COLO668 (cell line): ENCODE measurements at regions not wholly inside any gene's neighbourhood (a gene's known extent, or its start where the extent isn't known, plus 50 kb on each side); places are given as distances from the start of the nearest gene placed in this dataset.
"Not testable (repeated sequence)": the region's sequence is repeated elsewhere in the genome, so short reads cannot be mapped to it uniquely, and the experiment has no call there.

Source experiments
- DNase-seq: peaks from one replicate; lab custom pipeline; 2025; ENCODE audit not compliant: unreplicated experiment; lab: John Stamatoyannopoulos, UW

DNA sequence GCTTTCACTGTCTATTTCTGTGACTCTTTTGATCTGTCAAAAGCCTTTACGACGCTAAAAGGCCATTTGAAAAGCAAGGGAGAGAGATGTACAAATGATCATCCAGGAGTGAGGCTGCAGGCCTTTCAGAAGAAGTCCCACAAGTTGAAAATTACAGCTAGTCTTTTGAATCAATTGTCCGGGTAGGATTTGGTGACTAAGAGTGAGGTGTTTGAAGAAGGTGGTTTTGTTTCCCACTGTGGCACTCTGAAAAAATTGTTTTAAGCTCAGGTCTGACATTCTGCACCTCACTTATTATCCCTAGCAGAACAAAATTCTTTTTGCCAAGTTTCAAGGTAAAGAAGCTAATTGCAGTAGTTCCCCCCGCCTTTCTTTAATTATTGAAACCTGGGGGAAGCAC, 50.8 kb upstream of the TMEM108 start:
- no peak for DNase-seq

DNA sequence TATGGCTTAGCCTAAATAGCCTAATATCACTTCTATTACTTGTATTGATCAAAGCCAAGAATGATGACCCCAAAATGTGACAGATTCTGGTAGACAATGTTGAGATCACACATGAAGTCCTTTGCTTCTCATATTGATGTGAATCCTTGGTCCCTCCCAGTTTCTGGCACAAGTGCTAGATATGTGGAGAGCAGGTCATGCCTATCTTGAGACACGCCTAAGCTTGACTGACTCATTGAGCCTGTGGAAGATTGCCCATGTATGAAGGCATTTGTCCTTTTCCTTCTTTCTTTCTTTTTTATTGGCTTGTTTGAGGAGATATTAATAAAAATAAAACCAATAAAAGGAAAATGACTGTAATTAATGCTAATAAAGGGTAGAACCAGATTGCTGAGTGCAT, 54.0 kb upstream of the TMEM108 start:
- DNase-seq = no peak

DNA sequence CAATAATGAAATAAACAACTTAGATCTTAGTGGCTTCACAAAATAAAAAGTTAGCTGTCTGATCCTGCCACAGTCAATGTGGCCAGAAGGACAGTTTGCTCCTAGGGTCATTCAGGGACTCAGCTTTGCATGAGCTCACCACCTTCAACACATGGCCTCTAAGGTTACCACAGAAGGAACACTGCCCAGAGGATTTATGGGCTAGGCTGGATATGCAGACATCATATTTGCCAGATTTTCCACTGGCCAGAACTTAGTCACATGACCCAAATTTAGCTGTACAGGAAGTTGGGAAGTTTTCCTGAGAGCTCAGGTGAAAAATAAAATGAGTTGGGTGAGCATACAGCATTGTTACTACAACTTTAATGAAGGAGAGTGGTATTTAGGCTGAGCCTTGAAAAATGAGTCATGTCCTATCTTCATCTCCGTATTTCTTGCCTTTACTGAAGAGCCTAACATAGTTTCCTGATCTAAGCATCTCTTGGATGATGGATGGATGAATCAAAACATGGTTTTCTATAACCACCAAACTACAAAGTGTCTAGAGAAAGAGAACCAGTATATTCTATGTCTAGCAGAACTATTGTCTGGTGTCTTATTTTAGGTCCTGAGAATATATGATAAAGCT, 54.9 kb upstream of the TMEM108 start:
- DNase-seq = no peak

DNA sequence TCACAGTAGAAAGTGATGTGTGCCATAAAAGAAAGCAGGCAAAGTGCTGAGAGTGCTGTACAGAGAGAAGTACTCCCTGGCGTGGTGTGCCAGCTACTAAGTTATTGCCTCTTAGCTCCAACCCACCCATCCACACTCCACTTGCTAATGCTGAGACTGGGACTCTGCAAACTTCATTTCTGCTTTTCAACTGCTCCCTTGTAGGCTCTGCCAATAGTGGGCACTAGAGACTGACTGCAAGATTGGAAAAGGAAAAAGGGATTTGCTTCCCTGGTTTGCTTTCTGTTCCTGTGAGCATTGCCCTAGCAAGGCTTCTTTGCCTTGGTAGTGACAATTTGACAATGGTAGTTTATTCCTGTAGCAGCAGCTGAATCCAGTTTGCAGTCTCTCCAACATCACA, 56.5 kb upstream of the TMEM108 start:
- no peak for DNase-seq

DNA sequence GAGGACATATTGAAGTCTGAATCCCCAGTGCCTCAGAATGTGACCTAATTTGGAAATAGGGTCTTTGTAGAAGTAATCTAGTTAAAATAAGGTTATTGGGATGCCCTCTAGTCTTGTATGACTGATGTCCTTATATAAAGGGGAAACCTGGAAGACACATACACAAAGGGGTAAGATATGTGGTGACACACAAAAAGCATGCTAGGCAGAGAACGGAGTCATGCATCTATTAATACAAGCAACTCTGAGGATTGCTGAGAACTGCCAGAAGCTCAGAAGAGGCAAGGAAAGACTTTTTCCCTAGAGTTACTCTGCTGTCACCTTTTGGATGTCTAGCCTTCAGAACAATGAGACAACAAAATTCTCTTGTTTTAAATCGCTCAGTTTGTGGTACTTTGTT, 58.1 kb upstream of the TMEM108 start:
- no peak for DNase-seq

GRCh38 chr3:132979606-132980005, 58.6 kb upstream of the TMEM108 start:
- no peak for DNase-seq

DNA sequence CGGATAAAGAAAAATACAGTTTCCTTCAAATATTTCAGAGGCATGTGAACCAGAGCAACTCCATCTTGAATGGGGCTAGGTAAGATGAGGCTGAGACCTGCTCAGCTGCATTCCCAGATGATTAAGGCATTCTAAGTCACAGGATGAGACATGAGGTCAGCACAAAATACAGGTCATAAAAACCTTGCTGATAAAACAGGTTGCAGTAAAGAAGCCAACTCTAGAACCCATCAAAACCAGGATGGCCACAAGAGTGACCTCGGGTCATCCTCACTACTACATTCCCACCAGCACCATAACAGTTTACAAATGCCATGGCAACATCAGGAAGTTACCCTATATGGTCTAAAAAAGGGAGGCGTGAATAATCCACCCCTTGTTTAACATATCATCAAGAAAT, 59.2 kb upstream of the TMEM108 start:
- not testable (repeated sequence) for DNase-seq

DNA sequence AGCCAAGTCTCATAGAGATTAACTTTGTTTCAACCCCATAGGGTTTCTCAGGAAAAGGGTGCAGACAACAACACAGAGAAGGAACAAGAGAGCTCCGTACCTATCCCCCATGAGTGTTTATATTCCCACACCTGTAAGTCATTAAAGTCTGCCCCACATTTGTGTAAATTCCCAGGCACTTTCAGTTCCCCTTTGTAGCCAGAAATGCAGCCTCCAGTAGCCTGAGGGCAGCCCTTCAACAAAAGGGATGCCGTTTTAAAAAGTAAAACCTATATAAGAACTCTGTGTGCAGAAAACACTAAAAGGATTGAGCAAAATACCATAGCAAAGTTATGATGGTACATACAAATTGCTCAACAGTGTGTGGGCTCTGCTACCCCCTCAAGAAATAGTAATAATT, 59.7 kb upstream of the TMEM108 start:
- DNase-seq = no peak

DNA sequence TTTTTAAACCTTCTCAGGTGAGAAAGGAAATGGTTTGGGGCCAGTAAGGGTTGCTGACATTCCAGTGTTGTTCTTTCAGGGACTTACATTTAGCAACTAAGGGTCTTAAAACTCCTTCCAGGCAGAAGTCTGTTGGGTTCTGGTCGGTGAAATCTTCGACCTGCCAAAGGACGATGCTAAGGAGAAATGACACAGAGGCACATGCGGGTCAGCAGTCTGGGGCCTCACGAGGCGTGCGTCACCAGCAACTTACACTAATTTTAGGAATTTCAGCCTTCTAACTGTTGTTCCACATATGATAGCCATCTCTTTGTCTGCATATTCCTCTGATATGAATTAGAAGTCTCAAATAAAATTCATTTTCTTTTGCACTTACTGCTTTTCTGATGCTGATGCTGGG, 64.1 kb upstream of the TMEM108 start:
- DNase-seq = no peak

GRCh38 chr3:132973441-132973840, 64.8 kb upstream of the TMEM108 start:
- DNase-seq = no peak

- DNase-seq = no peak
Measured at GRCh38 chr3:132972333-132972732, 65.9 kb upstream of the TMEM108 start.

- no peak for DNase-seq
Measured at GRCh38 chr3:132966374-132966773, 71.8 kb upstream of the TMEM108 start.

DNA sequence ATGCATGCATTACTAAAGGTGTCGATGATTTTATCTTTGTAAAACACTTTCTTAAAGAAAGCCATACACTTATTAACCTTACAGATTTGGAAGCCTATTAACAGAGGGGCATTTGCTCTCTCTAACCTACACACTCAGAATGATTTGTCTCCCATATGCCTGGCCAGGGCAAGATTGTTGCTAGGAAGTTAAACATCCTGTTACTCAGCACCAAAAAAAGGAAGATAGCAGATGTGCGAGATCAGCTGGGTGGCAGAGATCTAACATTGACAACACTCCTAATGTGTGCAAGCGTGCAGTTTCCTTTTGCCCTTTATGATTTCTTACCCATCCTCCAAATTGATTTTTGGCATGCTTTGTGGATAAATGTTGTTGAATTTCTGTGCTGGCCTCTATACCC, 73.9 kb upstream of the TMEM108 start:
- DNase-seq = no peak

GRCh38 chr3:132963786-132964185, 74.4 kb upstream of the TMEM108 start:
- DNase-seq = no peak

DNA sequence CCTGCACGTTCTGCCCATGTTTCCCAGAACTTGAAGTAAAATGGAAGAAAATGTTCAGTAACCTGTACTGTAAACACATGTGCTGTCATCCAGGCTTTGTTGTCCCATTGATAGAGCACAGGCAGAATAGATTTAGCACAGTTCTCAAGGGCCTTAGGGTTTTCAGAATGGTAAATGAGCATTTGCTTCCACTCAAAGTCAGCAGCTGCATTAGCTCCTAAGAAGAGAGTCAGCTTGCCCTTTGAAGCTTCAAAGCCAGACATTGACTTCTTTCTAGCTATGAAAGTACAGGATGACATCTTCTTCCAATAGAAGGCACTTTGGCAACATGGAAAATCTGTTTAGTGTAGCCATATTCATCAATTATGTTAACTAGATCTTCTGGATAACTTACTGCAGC, 76.2 kb upstream of the TMEM108 start:
- no peak for DNase-seq

- no peak for DNase-seq
Measured at GRCh38 chr3:132953683-132954082, 84.5 kb upstream of the TMEM108 start.

- DNase-seq = no peak
Measured at GRCh38 chr3:132927896-132928295, 110.3 kb upstream of the TMEM108 start.

- no peak for DNase-seq
Measured at GRCh38 chr3:132926098-132926497, 112.1 kb upstream of the TMEM108 start.

DNA sequence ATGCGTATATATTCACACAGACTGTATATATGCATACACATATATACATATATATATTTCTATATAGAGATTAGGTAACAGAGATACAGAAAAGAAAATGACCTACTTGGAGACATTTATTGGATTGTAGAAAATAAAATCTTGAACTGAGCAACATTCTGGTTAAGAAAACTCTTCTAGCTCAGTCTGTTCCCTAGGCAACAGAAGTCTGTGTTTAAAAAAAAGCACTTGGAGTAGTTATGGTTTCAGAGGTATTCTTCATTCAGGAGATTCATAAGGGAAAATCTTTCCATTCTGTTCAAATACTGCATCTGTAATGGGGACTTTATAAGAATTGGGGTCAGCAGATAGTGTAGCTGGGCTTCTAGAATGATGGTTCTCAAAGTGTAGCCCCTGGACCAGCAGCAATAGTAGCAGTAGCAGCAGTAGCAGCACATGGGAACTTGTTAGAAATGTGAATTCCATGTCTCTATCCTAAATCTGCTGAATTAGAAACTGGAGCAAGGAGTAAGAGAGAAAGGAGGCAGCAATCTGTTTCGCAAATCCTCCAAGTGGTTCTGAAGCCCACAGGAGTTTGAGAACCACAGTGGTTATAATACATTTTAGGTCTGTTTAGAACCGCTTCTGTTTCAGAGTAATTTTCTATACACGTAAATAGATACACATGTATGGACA, 112.8 kb upstream of the TMEM108 start:
- no peak for DNase-seq

- DNase-seq = no peak
Measured at GRCh38 chr3:132916096-132916495, 122.1 kb upstream of the TMEM108 start.

DNA sequence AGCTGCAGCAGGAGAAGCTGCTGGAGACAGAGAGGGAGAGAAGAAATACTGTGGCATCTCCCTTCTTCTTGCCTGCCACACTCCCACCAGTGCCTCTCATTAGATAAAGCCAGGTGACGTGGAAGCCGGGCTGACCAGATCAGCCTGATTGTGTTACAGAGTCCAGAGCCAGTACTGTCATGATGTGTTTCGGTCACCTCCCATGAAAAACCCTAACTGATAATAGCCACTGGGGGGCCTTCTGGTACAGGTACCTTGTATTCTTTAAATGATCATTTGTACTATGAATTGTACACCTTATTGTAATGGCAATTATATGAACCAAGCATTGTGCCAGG, 125.8 kb upstream of the TMEM108 start:
- no peak for DNase-seq

GRCh38 chr3:132911741-132912415, 126.3 kb upstream of the TMEM108 start:
- DNase-seq = no peak

DNA sequence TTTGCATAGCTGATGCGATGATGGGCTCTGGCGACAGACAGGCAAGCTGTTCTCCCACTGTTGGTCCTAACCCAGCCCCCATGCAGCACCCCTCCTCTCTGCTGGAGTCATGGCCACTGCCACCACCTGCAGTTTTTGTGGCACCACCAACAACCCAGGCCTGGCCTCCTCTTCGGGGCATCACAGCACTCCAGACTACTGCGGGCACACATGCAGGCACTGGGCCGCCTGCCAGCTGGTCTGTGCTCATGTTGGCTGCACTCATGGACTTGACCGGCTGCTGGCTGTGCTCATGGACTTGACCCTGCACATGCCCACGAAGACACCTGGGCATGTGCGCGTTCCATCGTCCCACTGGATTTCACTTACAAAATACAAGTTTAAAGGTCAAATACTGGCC, 130.9 kb upstream of the TMEM108 start:
- DNase-seq = no peak
